H9 (cell line): ENCODE measurements at regions not wholly inside any gene's neighbourhood (a gene's known extent, or its start where the extent isn't known, plus 50 kb on each side); places are given as distances from the start of the nearest gene placed in this dataset.

Experiments
- DNase-seq: peaks from one replicate; pipeline ENCODE4 v3.0.0-alpha.2; 2017
- H2AFZ ChIP-seq: one replicate; pipeline ENCODE4 v1.6.1; 2013; ENCODE audit warnings: mild to moderate bottlenecking, low read length, control low read depth, moderate library complexity
- H2AK5ac ChIP-seq: 2 replicates; pipeline ENCODE4 v1.6.1; 2013; ENCODE audit warnings: low read length, control low read depth, mixed read lengths; ENCODE audit not compliant: insufficient read length
- H2BK120ac ChIP-seq: one replicate; pipeline ENCODE4 v1.6.1; 2013; ENCODE audit warnings: low read depth, mild to moderate bottlenecking, low read length, control low read depth, inconsistent platforms; ENCODE audit not compliant: poor library complexity, severe bottlenecking
- H2BK12ac ChIP-seq: 2 replicates; pipeline ENCODE4 v1.6.1; 2013; ENCODE audit warnings: low read length, control low read depth, mixed read lengths, low read depth; ENCODE audit not compliant: insufficient read length
- H2BK15ac ChIP-seq: 2 replicates; pipeline ENCODE4 v1.6.1; 2013; ENCODE audit warnings: low read depth, low read length, control low read depth
- H2BK20ac ChIP-seq: one replicate; pipeline ENCODE4 v1.6.1; 2013; ENCODE audit warnings: low read depth, mild to moderate bottlenecking, low read length, control low read depth, inconsistent platforms; ENCODE audit not compliant: poor library complexity, severe bottlenecking
- H2BK5ac ChIP-seq: 2 replicates; pipeline ENCODE4 v1.6.1; 2013; ENCODE audit warnings: low read length, control low read depth, mixed read lengths; ENCODE audit not compliant: insufficient read length
- H3K14ac ChIP-seq: 2 replicates; pipeline ENCODE4 v1.6.1; 2013; ENCODE audit warnings: low read length, control low read depth; ENCODE audit not compliant: insufficient read depth
- H3K18ac ChIP-seq: 2 replicates; pipeline ENCODE4 v1.6.1; 2013; ENCODE audit warnings: low read depth, mild to moderate bottlenecking, mixed read lengths, low read length, control low read depth; ENCODE audit not compliant: insufficient read length
- H3K23ac ChIP-seq: 2 replicates; pipeline ENCODE4 v1.6.1; 2013; ENCODE audit warnings: low read length, control low read depth, mixed read lengths, low read depth; ENCODE audit not compliant: insufficient read length
- H3K23me2 ChIP-seq: 2 replicates; pipeline ENCODE4 v1.6.1; 2013; ENCODE audit warnings: low read depth, mild to moderate bottlenecking, mixed read lengths, low read length, control low read depth; ENCODE audit not compliant: insufficient read length, poor library complexity, severe bottlenecking
- H3K27ac ChIP-seq: 2 replicates; pipeline ENCODE4 v1.5.1; 2013; ENCODE audit warnings: low read length, control low read depth, mixed read lengths, low read depth; ENCODE audit not compliant: insufficient read length
- H3K27me3 ChIP-seq: 2 replicates; pipeline ENCODE4 v1.6.1; 2013; ENCODE audit warnings: low read length, control low read depth, inconsistent platforms; ENCODE audit not compliant: insufficient read depth
- H3K4ac ChIP-seq: 2 replicates; pipeline ENCODE4 v1.6.1; 2013; ENCODE audit warnings: low read depth, mild to moderate bottlenecking, control low read depth, inconsistent platforms, low read length, moderate library complexity
- H3K4me1 ChIP-seq: 2 replicates; pipeline ENCODE4 v1.6.1; 2013; ENCODE audit warnings: low read length, control low read depth, inconsistent platforms; ENCODE audit not compliant: insufficient read depth
- H3K4me2 ChIP-seq: 2 replicates; pipeline ENCODE4 v1.6.1; 2013; ENCODE audit warnings: low read length, control low read depth, mixed read lengths; ENCODE audit not compliant: insufficient read length, insufficient read depth
- H3K56ac ChIP-seq: 2 replicates; pipeline ENCODE4 v1.6.1; 2013; ENCODE audit warnings: low read depth, mild to moderate bottlenecking, mixed read lengths, low read length, control low read depth; ENCODE audit not compliant: insufficient read length
- H3K79me1 ChIP-seq: 2 replicates; pipeline ENCODE4 v1.6.1; 2013; ENCODE audit warnings: low read depth, mild to moderate bottlenecking, moderate library complexity, low read length, control low read depth, inconsistent platforms; ENCODE audit not compliant: insufficient read depth, poor library complexity, severe bottlenecking
- H3K79me2 ChIP-seq: 2 replicates; pipeline ENCODE4 v1.6.1; 2013; ENCODE audit warnings: low read length, control low read depth, inconsistent platforms; ENCODE audit not compliant: insufficient read depth
- H3K9ac ChIP-seq: 2 replicates; pipeline ENCODE4 v1.6.1; 2013; ENCODE audit warnings: low read length, control low read depth, mixed read lengths; ENCODE audit not compliant: insufficient read length; ENCODE audit errors: extremely low read depth
- H3K9me3 ChIP-seq: one replicate; pipeline ENCODE4 v1.6.1; 2013; ENCODE audit warnings: low read depth, low read length, inconsistent platforms; ENCODE audit not compliant: control insufficient read depth
- H3T11ph ChIP-seq: one replicate; pipeline ENCODE4 v1.6.1; 2013; ENCODE audit warnings: mild to moderate bottlenecking, low read length, control low read depth, inconsistent platforms
- H4K20me1 ChIP-seq: one replicate; pipeline ENCODE4 v1.6.1; 2013; ENCODE audit not compliant: control insufficient read depth, insufficient read length, insufficient read depth
- H4K5ac ChIP-seq: 2 replicates; pipeline ENCODE4 v1.6.1; 2013; ENCODE audit warnings: low read depth, mild to moderate bottlenecking, mixed read lengths, low read length, control low read depth; ENCODE audit not compliant: insufficient read length
- H4K8ac ChIP-seq: replicated peaks from 2 replicates; pipeline ENCODE4 v1.6.1; 2013; ENCODE audit warnings: low read length, control low read depth, mixed read lengths, low read depth; ENCODE audit not compliant: insufficient read length
- H4K91ac ChIP-seq: 2 replicates; pipeline ENCODE4 v1.6.1; 2013; ENCODE audit warnings: low read depth, mild to moderate bottlenecking, moderate library complexity, mixed read lengths, low read length, control low read depth; ENCODE audit not compliant: insufficient read length
- H3K27ac Mint-ChIP-seq, 3 experiments: 2 replicates in 2 of 3; 3 replicates in 1 of 3; pipeline ENCODE4 v1.8.0; 2020 to 2021; ENCODE audit warnings: mixed read lengths in 3 of 3, mild to moderate bottlenecking in 1 of 3, moderate library complexity in 1 of 3
- H3K27me3 Mint-ChIP-seq: 2 replicates; pipeline ENCODE4 v1.8.0; 2021; ENCODE audit warnings: low read depth, mild to moderate bottlenecking, moderate library complexity, mixed read lengths
- H3K36me3 Mint-ChIP-seq, 3 experiments: 2 replicates in 2 of 3; 3 replicates in 1 of 3; pipeline ENCODE4 v1.8.0; 2020 to 2021; ENCODE audit warnings: low read depth in 3 of 3, mixed read lengths in 3 of 3; ENCODE audit not compliant: insufficient read depth in 1 of 3
- H3K4me1 Mint-ChIP-seq, 2 experiments: 2 replicates each; pipeline ENCODE4 v1.8.0; 2020; ENCODE audit warnings: mixed read lengths in 2 of 2
- H3K4me3 Mint-ChIP-seq, 2 experiments: 2 replicates in 1 of 2; 3 replicates in 1 of 2; pipeline ENCODE4 v1.8.0; 2020 to 2021; ENCODE audit warnings: mild to moderate bottlenecking in 2 of 2, mixed read lengths in 2 of 2, moderate library complexity in 1 of 2
- H3K9me3 Mint-ChIP-seq, 2 experiments: 2 replicates in 1 of 2; 3 replicates in 1 of 2; pipeline ENCODE4 v1.8.0; 2020; ENCODE audit warnings: mild to moderate bottlenecking in 2 of 2, mixed read lengths in 2 of 2, moderate library complexity in 1 of 2
- CTCF ChIP-seq: fragments of 200-600 bp; sonication (generic); conservative IDR thresholded peaks from 3 replicates; pipeline ENCODE4 v1.8.0; 2021; ENCODE audit warnings: antibody characterized with exemption, mild to moderate bottlenecking
- WGBS: extraction: QIAGEN DNeasy Blood & Tissue Kit; methylation state at CpG from one replicate; pipeline ENCODE4 v1.1.7; 2013; ENCODE audit warnings: missing lambda C conversion rate, low lambda C conversion rate, mixed read lengths; ENCODE audit not compliant: insufficient read length; ENCODE audit errors: extremely low coverage; 5-methylcytosine and 5-hydroxymethylcytosine counted together

GRCh38 chr2:128606837-128607236 is 288.2 kb upstream of the HS6ST1 start:
- Mint-ChIP-seq H3K4me3 (no peak overlapping the region), H3K4me1 (peaks cover 2 to 9% of the 10 kb centered on the region in 2 experiments), H3K36me3 (no peaks in the 10 kb centered on the region), H3K27me3 (no peaks in the 10 kb centered on the region; the same call in none of the 2 replicates), H3K27ac (0 out of 7 replicates have a peak overlapping the region, but pooled peaks of 2 of the 3 experiments have one; percentile 30 to 93), H3K9me3 (no peaks in the 10 kb centered on the region; a peak in 3 of 5 replicates)
- TF ChIP-seq CTCF: no peak
- Histone ChIP-seq H2BK15ac (no peak overlapping the region), H3K23ac (no peak overlapping the region), H3K23me2 (no peaks in the 10 kb centered on the region), H4K5ac (no peak overlapping the region), H3T11ph (no peak overlapping the region), H4K20me1 (peaks cover 6% of the 10 kb centered on the region), H3K9ac (no peak overlapping the region), H2BK5ac (no peak overlapping the region), H3K79me1 (no peaks in the 10 kb centered on the region), H3K56ac (no peak overlapping the region), H2AK5ac (no peak overlapping the region), H3K14ac (no peak overlapping the region), H3K18ac (no peak overlapping the region), H2BK12ac (no peak overlapping the region), H3K79me2 (no peaks in the 10 kb centered on the region; the same call in 1 of the 2 replicates), H3K4ac (no peak overlapping the region), H3K4me2 (no peak overlapping the region), H3K27ac (no peak overlapping the region), H4K91ac (no peak overlapping the region), H3K9me3 (no peaks in the 10 kb centered on the region), H4K8ac (no peak overlapping the region), H2BK20ac (no peak overlapping the region), H3K27me3 (no peaks in the 10 kb centered on the region), H3K4me1 (no peaks in the 10 kb centered on the region), H2BK120ac (no peak overlapping the region), H2AFZ (no peak overlapping the region)
- DNase-seq: peak; percentile 8
- no CpG with 5 or more reads among the region's 6 CpGs for WGBS
